ENCODE measurements at regions not wholly inside any gene's neighbourhood (a gene's known extent, or its start where the extent isn't known, plus 50 kb on each side); places are given as distances from the start of the nearest gene placed in this dataset.

DNA sequence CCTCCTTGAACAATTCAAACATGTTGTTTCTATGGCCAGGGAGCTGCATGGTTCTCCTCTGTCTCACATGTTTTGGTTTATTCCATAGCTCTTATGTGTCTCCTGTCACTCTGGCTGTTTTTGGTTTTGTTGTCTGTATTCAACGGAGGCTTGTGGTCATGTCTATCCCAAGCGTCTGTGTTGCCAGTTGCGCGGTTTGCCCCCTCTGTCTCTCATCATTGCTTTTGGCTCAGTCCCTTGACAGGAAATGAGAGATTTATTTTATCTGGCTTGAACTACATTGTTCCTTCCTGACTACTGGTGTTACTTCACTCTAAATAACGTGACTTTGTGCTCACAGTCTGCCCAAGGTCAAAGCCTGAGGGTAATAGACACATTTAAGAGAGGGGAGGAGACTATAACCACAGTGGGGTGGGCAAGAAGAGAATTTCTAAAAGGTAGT is 96.4 kb upstream of the SOX5 start (continued):
- TF ChIP-seq FOXJ3 (CRISPR knock-in tag; IDR thresholded peaks at IDR 0.05; ENCODE audit: borderline replicate concordance) (no peak), POGK (CRISPR knock-in tag; conservative IDR thresholded peaks at IDR 0.05) (no peak), ZNF557 (CRISPR knock-in tag; IDR thresholded peaks at IDR 0.05) (no peak), ZNF768 (CRISPR knock-in tag; IDR thresholded peaks at IDR 0.05) (no peak), ZBTB3 (CRISPR knock-in tag; IDR thresholded peaks at IDR 0.05; ENCODE audit: borderline replicate concordance, low read depth) (no peak), ZFP41 (CRISPR knock-in tag; IDR thresholded peaks at IDR 0.05; ENCODE audit: borderline replicate concordance) (no peak), TOE1 (CRISPR knock-in tag; IDR thresholded peaks at IDR 0.05) (no peak), RORA (CRISPR knock-in tag; IDR thresholded peaks at IDR 0.05) (no peak), SAFB2 (CRISPR knock-in tag; IDR thresholded peaks at IDR 0.05; ENCODE audit: borderline replicate concordance, low read depth) (no peak), POLR2A (IDR thresholded peaks at IDR 0.05; ENCODE audit: insufficient read depth in 1 of 2, low read depth in 2 of 2, low read length in 2 of 2) (peak in 1 of 2 experiments; percentile 59; a peak in 2 of 4 replicates), PLRG1 (conservative IDR thresholded peaks at IDR 0.05) (no peak), HNRNPH1 (optimal IDR thresholded peaks at IDR 0.05; ENCODE audit: low read depth, low read length) (no peak), CAMTA2 (CRISPR knock-in tag; IDR thresholded peaks at IDR 0.05; ENCODE audit: borderline replicate concordance) (no peak), ZNF720 (CRISPR knock-in tag; IDR thresholded peaks at IDR 0.05) (no peak), ZNF839 (CRISPR knock-in tag; IDR thresholded peaks at IDR 0.05; ENCODE audit: borderline replicate concordance) (no peak), ZNF253 (CRISPR knock-in tag; IDR thresholded peaks at IDR 0.05; ENCODE audit: borderline replicate concordance) (no peak), NCOR1 (IDR thresholded peaks at IDR 0.05; ENCODE audit: borderline replicate concordance, low read length) (no peak), ZNF234 (CRISPR knock-in tag; conservative IDR thresholded peaks at IDR 0.05) (no peak), TAF1 (CRISPR knock-in tag; IDR thresholded peaks at IDR 0.05) (peak; percentile 54; the same call in 1 of the 2 replicates), EP300 (IDR thresholded peaks at IDR 0.05; ENCODE audit: low read depth in 2 of 2, low read length in 2 of 2) (peak in 1 of 2 experiments; percentile 77; a peak in 2 of 4 replicates), EP300 (CRISPR knock-in tag; IDR thresholded peaks at IDR 0.05; ENCODE audit: borderline replicate concordance) (peak; percentile 82), SNRNP70 (IDR thresholded peaks at IDR 0.05; ENCODE audit: low read depth, low read length) (no peak), LRRFIP1 (CRISPR knock-in tag; conservative IDR thresholded peaks at IDR 0.05) (no peak)
- TF ChIP-seq, protein P1, sequence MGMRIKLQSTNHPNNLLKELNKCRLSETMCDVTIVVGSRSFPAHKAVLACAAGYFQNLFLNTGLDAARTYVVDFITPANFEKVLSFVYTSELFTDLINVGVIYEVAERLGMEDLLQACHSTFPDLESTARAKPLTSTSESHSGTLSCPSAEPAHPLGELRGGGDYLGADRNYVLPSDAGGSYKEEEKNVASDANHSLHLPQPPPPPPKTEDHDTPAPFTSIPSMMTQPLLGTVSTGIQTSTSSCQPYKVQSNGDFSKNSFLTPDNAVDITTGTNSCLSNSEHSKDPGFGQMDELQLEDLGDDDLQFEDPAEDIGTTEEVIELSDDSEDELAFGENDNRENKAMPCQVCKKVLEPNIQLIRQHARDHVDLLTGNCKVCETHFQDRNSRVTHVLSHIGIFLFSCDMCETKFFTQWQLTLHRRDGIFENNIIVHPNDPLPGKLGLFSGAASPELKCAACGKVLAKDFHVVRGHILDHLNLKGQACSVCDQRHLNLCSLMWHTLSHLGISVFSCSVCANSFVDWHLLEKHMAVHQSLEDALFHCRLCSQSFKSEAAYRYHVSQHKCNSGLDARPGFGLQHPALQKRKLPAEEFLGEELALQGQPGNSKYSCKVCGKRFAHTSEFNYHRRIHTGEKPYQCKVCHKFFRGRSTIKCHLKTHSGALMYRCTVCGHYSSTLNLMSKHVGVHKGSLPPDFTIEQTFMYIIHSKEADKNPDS (CRISPR knock-in tag; IDR thresholded peaks at IDR 0.05), result no peak
- TF ChIP-seq, protein P2, sequence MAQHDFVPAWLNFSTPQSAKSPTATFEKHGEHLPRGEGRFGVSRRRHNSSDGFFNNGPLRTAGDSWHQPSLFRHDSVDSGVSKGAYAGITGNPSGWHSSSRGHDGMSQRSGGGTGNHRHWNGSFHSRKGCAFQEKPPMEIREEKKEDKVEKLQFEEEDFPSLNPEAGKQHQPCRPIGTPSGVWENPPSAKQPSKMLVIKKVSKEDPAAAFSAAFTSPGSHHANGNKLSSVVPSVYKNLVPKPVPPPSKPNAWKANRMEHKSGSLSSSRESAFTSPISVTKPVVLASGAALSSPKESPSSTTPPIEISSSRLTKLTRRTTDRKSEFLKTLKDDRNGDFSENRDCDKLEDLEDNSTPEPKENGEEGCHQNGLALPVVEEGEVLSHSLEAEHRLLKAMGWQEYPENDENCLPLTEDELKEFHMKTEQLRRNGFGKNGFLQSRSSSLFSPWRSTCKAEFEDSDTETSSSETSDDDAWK (CRISPR knock-in tag; IDR thresholded peaks at IDR 0.05), result no peak

Measured in HepG2 (cell line).